Liver (tissue), 7 donors: ENCODE measurements at regions not wholly inside any gene's neighbourhood (a gene's known extent, or its start where the extent isn't known, plus 50 kb on each side); places are given as distances from the start of the nearest gene placed in this dataset.

Source experiments
- DNase-seq: peaks from one replicate; pipeline ENCODE4 v3.0.0-alpha.2; 2017; ENCODE audit warnings: low spot score
- H3K27ac ChIP-seq, 2 donors: one replicate each; pipeline ENCODE4 v1.7.0; 2013; ENCODE audit warnings: inconsistent platforms in 2 of 2, low read length in 2 of 2, control low read depth in 1 of 2, low read depth in 1 of 2, mild to moderate bottlenecking in 1 of 2
- H3K27me3 ChIP-seq, 4 donors: one replicate each; pipeline versions ENCODE4 v1.6.1 to v1.7.0; 2013; ENCODE audit warnings: low read length in 3 of 4, inconsistent platforms in 1 of 4, mild to moderate bottlenecking in 1 of 4, moderate library complexity in 1 of 4; ENCODE audit not compliant: control insufficient read depth in 4 of 4, insufficient read depth in 4 of 4
- H3K36me3 ChIP-seq, 4 donors: one replicate each; pipeline versions ENCODE4 v1.6.1 to v1.7.0; 2013; ENCODE audit warnings: low read length in 3 of 4, mild to moderate bottlenecking in 3 of 4, low read depth in 1 of 4, moderate library complexity in 1 of 4; ENCODE audit not compliant: control insufficient read depth in 4 of 4, insufficient read depth in 3 of 4
- H3K4me1 ChIP-seq, 4 donors: one replicate each; pipeline versions ENCODE4 v1.6.1 to v1.7.0; 2013; ENCODE audit warnings: low read length in 3 of 4, mild to moderate bottlenecking in 3 of 4, moderate library complexity in 1 of 4; ENCODE audit not compliant: control insufficient read depth in 4 of 4, insufficient read depth in 4 of 4
- H3K4me3 ChIP-seq, 3 donors: one replicate each; pipeline versions ENCODE4 v1.6.1 to v1.7.0; 2013; ENCODE audit warnings: low read length in 3 of 3, control low read depth in 1 of 3, low read depth in 1 of 3, mild to moderate bottlenecking in 1 of 3
- H3K9ac ChIP-seq, 2 donors: one replicate each; pipeline ENCODE4 v1.7.0; 2013; ENCODE audit warnings: low read length in 2 of 2, mild to moderate bottlenecking in 2 of 2, moderate library complexity in 2 of 2, control low read depth in 1 of 2, low read depth in 1 of 2
- H3K9me3 ChIP-seq, 4 donors: one replicate each; pipeline versions ENCODE4 v1.6.1 to v1.7.0; 2013; ENCODE audit warnings: low read length in 3 of 4; ENCODE audit not compliant: control insufficient read depth in 4 of 4
- ATF3 ChIP-seq: IDR thresholded peaks from 2 replicates; pipeline ENCODE4 v1.6.1; 2016; ENCODE audit warnings: antibody characterized with exemption
- CTCF ChIP-seq: fragments of 150-350 bp; IDR thresholded peaks from 2 replicates; pipeline ENCODE4 v1.5.1; 2017; ENCODE audit warnings: improper control_type of control experiment, low read depth, low read length; ENCODE audit not compliant: missing input control
- EGR1 ChIP-seq, 2 donors: IDR thresholded peaks; 2 replicates each; pipeline ENCODE4 v1.6.1; 2016 to 2018; ENCODE audit warnings: antibody characterized with exemption in 2 of 2, low read depth in 2 of 2
- FOXA1 ChIP-seq: IDR thresholded peaks from 2 replicates; pipeline ENCODE4 v1.6.1; 2016; ENCODE audit warnings: antibody characterized with exemption
- FOXA2 ChIP-seq: IDR thresholded peaks from 2 replicates; pipeline ENCODE4 v1.6.1; 2016; ENCODE audit warnings: antibody characterized with exemption
- GABPA ChIP-seq, 2 donors: IDR thresholded peaks in 1 of 2; conservative IDR thresholded peaks in 1 of 2; 2 replicates each; pipeline ENCODE4 v1.6.1; 2016; ENCODE audit warnings: antibody characterized with exemption in 2 of 2, mild to moderate bottlenecking in 1 of 2, moderate library complexity in 1 of 2
- HNF4A ChIP-seq, 2 donors: conservative IDR thresholded peaks; 2 replicates each; pipeline ENCODE4 v1.6.1; 2016; ENCODE audit warnings: antibody characterized with exemption in 2 of 2, mild to moderate bottlenecking in 2 of 2
- HNF4G ChIP-seq: IDR thresholded peaks from 2 replicates; pipeline ENCODE4 v1.6.1; 2016; ENCODE audit warnings: antibody characterized with exemption
- JUND ChIP-seq, 2 donors: IDR thresholded peaks; 2 replicates each; pipeline ENCODE4 v1.6.1; 2016; ENCODE audit warnings: antibody characterized with exemption in 2 of 2
- MAX ChIP-seq: IDR thresholded peaks from 2 replicates; pipeline ENCODE4 v1.6.1; 2016; ENCODE audit warnings: antibody characterized with exemption
- NR2F2 ChIP-seq: IDR thresholded peaks from 2 replicates; pipeline ENCODE4 v1.6.1; 2016; ENCODE audit warnings: antibody characterized with exemption
- RAD21 ChIP-seq, 2 donors: IDR thresholded peaks; 2 replicates each; pipeline ENCODE4 v1.6.1; 2016; ENCODE audit warnings: antibody characterized with exemption in 2 of 2, mild to moderate bottlenecking in 2 of 2
- REST ChIP-seq: IDR thresholded peaks from 2 replicates; pipeline ENCODE4 v1.6.1; 2016; ENCODE audit warnings: antibody characterized with exemption, mild to moderate bottlenecking
- RXRA ChIP-seq, 2 donors: IDR thresholded peaks; 2 replicates each; pipeline ENCODE4 v1.6.1; 2017 to 2018; ENCODE audit warnings: antibody characterized with exemption in 2 of 2, mild to moderate bottlenecking in 1 of 2
- SP1 ChIP-seq: IDR thresholded peaks from 2 replicates; pipeline ENCODE4 v1.6.1; 2018; ENCODE audit warnings: antibody characterized with exemption, mild to moderate bottlenecking
- TAF1 ChIP-seq: conservative IDR thresholded peaks from 2 replicates; pipeline ENCODE4 v1.6.1; 2016; ENCODE audit warnings: antibody characterized with exemption, mild to moderate bottlenecking
- YY1 ChIP-seq: IDR thresholded peaks from 2 replicates; pipeline ENCODE4 v1.6.1; 2016; ENCODE audit warnings: antibody characterized with exemption, mild to moderate bottlenecking
- ZBTB33 ChIP-seq: IDR thresholded peaks from 2 replicates; pipeline ENCODE4 v1.6.1; 2016; ENCODE audit warnings: antibody characterized with exemption
- donor health status: healthy.
- donor health status: healthy.
- donor health status: healthy.
- donor health status: healthy.

GRCh38 chr3:28780480-28780879 is 431.9 kb upstream of the AZI2 start (continued):
- TF ChIP-seq REST: no peak
- no peak for TF ChIP-seq SP1
- no peak for TF ChIP-seq HNF4A (conservative IDR thresholded peaks at IDR 0.05)

GRCh38 chr3:28781053-28781452 is 432.4 kb upstream of the AZI2 start:
- no peak overlapping the region for H3K4me3 ChIP-seq
- no peak for TF ChIP-seq GABPA (IDR thresholded peaks at IDR 0.05 in 1 of 2, conservative IDR thresholded peaks at IDR 0.05 in 1 of 2)
- TF ChIP-seq RAD21 (IDR thresholded peaks at IDR 0.05): no peak
- TF ChIP-seq ZBTB33: no peak
- no peak for TF ChIP-seq FOXA1
- no peak for TF ChIP-seq MAX
- TF ChIP-seq ATF3: no peak
- no peak for TF ChIP-seq RXRA (IDR thresholded peaks at IDR 0.05)
- TF ChIP-seq CTCF: no peak
- no peak for TF ChIP-seq TAF1
- no peak for TF ChIP-seq YY1
- TF ChIP-seq HNF4A (conservative IDR thresholded peaks at IDR 0.05): no peak
- no peak for TF ChIP-seq FOXA2
- no peak for TF ChIP-seq NR2F2
- TF ChIP-seq REST: no peak
- TF ChIP-seq SP1: no peak
- no peak for TF ChIP-seq JUND (IDR thresholded peaks at IDR 0.05)
- TF ChIP-seq HNF4G: no peak
- no peak for TF ChIP-seq EGR1 (IDR thresholded peaks at IDR 0.05; ENCODE audit: low read depth in 2 of 2)
- H3K4me1 ChIP-seq: no peaks in the 10 kb centered on the region
- DNase-seq: no peak
- no peaks in the 10 kb centered on the region for H3K36me3 ChIP-seq
- H3K9ac ChIP-seq: no peak overlapping the region
- no peaks in the 10 kb centered on the region for H3K9me3 ChIP-seq
- H3K27ac ChIP-seq: no peak overlapping the region
- no peaks in the 10 kb centered on the region for H3K27me3 ChIP-seq
